GM18907 (cell line): ENCODE measurements at regions not wholly inside any gene's neighbourhood (a gene's known extent, or its start where the extent isn't known, plus 50 kb on each side); places are given as distances from the start of the nearest gene placed in this dataset.
"Not testable (repeated sequence)": the region's sequence is repeated elsewhere in the genome, so short reads cannot be mapped to it uniquely, and the experiment has no call there.

Experiments
- ATAC-seq: cut with Tn5 transposase; IDR thresholded peaks from one replicate; pipeline ENCODE4 v1.9.1; 2021; ENCODE audit warnings: mild to moderate bottlenecking, moderate library complexity; ENCODE audit not compliant: unreplicated experiment

DNA sequence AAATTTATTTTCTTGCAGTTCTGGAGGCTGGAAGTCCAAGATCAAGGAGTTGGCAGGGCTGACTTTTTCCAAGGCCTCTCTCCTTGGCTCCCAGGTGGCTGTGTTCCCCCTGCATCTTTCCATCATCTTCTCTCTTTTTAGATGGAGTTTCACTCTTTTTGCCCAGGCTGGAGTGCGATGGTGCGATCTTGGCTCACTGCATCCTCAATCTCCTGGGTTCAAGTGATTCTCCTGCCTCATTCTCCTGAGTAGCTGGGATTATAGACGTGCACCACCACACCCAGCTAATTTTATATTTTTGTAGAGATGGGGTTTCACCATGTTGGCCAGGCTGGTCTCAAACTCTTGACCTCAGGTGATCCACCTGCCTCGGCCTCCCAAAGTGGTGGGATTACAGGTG lies 411.1 kb downstream of the RPS24 start:
- not testable (repeated sequence) for ATAC-seq

DNA sequence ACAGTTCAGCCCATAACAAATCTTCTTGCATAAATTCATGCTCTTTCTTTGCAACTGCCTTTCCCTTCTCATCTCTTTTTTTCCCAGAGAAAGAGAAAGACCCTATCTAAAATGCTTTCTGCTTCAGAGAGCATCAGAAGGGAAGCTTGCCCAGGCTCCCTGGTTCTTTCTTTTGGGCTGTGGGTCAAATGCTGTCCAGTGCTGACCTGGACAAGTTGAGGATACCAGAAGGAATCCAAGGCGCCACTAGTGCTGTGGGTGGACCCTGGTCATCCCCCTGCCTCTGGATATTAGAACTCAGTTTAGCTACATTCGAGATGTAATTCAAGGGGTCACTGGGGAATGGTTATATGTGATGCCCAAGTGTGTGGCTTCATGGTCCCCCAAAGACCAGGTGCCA lies 411.6 kb downstream of the RPS24 start:
- no peak for ATAC-seq

DNA sequence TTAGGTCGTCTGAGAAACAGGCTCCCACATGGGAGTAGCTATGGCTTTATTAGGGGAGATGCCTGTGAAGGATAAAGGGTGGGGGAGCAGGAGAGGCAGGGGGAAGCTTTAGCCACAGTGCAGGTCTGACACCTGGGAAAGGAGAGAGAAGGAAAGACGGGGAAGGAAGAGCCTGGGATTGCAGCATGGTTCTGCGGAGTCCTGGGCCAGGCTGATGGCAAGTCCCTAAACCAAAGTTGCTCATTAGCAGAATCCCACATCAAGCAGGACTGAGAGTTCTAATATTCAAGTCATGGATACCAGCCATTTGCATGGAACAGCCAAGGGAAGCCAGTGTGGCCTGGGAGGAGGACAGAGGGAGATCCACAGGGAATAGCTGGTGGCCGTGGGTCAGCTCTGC lies 414.8 kb downstream of the RPS24 start:
- no peak for ATAC-seq

DNA sequence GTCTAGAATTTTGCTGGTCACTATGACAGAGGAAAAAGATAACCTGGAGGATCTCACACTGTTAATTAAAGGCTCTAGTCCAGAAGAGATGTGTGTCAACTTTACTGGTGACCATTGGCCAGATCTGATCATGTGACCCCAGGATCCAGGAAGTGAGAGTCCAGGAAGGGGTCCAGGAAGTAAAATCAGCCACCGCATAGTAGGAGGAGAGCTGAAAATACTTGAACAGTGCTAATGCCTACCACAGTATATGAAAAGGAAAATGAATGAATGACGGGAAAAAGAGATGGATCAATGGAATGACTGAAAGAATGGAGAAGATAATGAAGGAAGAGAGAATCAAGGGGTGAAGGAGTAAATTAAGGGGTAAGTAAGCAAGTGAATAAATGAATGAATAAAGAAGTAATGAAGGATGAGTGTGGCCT lies 415.3 kb downstream of the RPS24 start:
- ATAC-seq, result no peak

DNA sequence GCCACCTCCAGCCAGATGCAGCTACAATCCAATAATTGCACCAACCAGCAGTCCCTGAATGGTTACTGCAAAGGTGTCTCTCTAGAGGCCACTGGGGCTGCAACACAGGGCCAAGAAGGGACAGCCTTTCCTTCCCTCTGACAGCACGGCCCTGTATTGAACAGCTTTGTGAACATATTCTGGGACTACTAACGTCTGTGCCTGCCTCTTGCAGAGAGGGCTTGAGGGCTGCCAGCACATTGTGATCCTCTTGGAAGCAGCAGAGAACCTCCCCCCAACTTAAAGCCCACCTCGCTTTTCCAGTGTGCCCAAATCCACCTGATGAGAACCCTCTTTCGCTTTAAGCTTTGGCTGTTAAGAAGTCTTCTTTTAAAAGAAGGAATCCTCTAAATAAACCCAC lies 415.9 kb downstream of the RPS24 start:
- ATAC-seq, result no peak

DNA sequence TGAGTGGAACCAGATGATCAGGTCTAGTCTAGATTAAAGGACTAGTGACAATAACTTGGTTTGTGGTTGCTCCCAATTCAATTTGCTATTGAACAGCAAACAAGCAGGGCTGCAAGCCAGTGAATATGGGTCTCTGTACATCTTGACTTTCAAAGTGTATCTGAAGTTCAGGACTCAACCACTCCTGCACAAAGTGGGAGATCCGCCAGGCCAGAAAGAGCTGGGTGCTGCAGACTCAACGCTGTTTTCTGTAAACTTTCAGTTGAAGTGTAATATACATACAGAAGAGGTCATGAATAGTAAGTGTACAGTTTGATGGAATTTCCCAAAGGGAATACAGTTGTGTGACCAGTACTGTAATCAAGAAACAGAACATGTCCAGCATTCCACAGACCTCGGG lies 416.6 kb downstream of the RPS24 start:
- ATAC-seq, result no peak

DNA sequence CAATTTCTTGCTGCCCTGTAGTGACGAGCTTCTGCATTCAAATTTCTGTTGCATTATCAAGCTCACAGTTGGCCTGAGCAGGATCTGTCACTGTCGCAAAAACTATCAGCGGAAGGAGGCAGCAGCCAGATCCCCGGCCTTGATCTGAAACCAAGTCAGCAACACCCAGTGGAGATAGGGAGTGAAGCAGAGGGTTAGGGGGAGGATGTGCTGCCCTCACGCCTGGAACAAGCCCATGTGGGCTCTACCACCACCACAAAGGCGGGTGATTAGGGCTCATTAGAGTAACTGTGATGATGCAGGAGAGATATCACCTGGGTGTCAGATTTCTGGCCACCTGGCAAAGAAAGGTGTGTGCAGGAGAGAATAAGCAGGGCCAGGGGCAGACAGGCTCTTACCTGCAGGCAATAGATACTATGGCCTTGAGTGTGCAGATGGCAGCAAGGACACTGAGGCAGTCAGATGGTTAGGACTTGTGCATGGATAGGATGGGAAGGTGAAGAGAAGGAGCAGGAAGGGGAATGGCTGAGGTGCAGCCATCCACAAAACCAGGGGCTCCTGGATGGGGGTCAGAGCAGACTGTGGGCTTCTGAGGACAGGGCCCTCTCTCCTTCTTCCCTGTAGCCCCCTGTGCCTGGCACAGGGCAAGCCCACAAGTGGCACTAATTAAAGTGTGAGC lies 417.3 kb downstream of the RPS24 start:
- ATAC-seq, result no peak

DNA sequence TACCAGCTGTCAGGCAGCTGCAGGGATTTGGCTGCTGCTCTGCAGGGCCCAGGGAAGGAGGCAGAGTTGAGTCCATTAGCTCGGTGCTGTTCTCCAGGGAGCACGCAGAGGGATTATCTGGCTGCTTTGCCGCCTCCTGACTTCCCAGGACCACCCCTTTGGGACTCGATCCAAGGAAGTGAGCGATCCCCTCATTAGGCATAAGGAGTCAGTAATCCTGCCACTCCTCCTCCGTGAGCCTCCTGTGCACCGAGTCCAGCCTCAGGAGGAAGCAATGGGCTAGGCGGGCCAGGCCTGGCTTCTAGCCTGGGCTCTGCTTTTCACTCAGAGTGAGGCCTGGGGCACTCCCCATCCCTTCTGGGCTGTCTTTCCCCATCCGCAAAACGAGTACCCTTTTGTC lies 417.9 kb downstream of the RPS24 start:
- ATAC-seq, result no peak

DNA sequence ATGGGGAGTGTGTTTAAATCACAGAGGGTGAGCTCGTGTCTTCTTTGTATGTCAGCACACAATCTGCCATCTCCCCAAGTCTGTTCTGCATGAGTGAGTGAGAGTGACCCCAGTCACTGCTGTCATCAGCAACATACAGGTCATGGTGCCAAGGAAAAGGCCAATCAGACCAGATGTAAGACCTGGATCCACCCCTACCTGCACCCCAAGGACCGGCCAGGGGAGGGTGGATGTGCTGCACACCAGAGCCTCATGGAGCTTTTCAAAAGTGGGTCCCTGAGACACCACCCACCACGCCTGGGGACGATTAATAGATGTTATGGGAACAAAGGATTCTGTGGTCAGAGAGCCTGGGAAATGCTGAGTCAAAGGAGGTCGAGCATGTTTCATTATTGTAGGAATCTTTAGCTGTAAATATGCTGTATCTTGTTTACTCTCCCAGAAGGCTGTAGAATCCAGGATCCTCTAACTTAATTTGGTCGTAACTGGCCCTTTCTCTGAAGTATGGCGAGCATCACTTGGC lies 420.5 kb downstream of the RPS24 start:
- no peak for ATAC-seq

DNA sequence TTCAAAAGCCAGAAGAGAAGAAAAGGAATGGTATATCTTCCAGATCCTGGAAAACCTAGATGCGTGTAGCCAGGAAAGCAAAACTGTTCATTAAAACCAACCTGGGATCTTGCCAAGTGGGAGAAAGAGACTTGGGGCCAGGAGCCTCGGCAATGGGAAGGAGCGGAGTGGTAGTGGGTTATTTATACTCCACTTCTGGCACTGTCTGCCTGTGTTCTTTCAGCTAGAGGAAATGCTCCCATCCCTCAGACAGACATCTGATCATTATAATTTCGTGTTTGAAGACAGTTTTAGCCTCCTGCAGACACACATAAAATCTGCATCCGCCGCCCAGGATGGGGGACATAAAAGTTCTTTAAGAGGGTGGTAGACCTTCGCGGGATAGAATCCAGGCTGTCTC lies 421.6 kb downstream of the RPS24 start:
- no peak for ATAC-seq

DNA sequence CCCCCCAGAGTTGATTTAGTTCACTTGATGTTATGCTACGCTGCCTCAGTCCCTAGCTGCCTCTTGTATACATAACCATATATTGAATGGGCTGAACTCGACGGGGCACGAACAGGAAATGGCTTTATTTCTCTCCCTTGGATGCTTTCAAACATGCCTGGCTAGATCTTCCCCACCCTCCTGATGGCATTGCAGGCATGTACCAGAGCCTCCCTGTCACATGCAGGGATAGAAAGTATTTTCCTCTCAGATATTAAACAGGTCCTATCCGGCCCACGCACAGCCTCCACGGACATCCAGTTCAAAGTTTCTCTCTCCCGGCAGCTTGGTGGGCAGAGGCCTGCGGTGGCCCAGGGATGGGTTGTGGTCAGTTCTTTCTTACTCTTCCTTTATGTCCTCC lies 422.1 kb downstream of the RPS24 start:
- no peak for ATAC-seq

DNA sequence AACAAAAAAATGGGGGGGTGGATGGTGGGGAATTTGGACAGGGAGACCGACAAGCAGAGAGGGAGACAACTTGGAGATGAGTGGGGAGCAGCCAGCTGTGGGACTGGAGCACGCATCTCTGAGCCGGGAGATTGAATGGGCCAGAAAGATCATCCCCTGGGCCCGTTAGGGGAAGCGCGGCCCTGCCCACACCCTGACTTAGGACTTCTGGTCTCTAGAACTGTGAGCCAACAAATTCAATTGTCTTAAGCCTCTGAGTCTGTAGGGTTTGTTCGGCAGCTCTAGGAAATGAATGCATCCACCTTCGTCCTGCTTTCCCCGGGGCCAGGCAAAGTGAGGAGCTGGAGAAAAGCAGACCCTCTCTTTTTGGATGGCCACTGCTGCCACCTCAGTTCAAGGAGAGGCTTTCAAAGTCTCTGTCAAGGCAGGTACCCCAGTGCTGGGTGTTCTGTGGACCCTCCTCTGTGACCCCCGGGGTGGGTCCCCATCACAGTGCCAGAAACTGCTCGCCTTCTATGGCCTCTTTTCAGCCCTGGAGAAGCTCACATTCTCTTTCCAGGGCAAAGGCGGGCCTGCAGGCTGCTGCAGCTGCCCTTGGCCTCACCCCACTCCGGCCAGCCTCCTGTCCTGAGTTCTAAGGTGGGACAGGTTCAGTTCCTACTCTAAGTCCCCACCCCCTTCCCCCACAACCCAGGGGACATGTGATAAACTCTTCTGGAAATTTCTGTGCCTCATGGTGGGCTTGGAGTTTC lies 423.2 kb downstream of the RPS24 start:
- ATAC-seq, result no peak

DNA sequence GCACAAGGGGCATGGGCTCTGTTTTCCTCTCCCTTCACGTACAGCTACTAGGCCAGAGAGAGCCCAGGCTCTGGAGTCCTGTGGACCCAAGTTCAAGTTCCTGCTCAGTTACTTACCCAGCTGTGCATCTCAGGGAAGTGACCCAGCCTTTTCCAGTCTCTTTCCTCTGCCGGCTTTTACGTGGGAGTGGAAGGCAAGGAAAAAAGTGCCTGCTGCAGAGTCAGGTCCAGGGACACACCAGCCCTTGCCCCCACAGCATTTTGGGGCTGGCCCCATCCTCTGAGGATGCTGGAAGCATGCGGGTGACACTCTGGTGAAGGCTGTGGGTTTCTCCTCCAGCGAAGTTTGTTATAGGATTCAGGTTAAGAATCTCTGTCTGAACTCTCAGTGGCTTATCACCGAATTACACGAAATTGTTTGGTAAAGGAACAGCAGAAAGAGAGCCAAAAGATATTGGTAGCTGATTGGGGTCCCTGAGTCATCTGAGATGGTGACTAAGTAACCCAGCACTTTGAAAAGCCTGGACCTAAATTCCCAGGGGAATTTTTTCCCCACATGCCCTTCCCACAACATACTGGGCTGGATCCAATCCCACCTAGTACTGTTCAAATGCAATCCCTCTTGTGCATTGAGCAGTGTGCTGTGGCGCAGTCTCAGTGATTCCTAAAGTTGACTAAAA lies 424.3 kb downstream of the RPS24 start:
- ATAC-seq, result no peak

DNA sequence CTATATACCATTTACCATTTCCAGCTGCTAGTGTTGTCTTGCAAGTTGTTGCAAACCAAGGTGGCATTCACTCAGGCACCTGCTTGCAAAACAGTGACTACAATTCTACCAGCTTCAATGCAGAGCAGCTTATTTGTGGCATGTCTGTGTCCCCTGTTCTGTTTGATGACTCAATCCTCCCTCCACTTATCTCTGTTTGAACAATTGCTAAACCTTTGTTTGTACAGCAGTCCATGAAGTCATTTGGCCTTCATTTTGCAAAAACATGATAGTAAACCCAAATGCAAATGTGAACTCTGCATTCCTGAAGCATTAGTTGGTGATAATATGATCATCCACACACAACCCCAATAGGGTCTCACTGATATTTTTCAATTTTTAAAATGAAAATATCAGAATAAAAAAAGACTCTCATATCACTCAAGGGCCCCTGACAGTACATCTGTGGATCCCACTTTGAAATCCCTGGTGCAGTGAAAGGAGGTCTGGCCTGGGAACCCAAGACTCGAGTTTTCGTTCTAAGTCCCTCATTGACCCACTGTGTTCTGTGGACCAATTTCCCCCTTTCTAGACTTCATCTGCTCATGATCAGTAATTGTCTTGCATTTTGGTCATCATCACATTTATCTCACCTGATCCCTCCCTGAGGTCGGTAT lies 425.4 kb downstream of the RPS24 start:
- ATAC-seq, result no peak

DNA sequence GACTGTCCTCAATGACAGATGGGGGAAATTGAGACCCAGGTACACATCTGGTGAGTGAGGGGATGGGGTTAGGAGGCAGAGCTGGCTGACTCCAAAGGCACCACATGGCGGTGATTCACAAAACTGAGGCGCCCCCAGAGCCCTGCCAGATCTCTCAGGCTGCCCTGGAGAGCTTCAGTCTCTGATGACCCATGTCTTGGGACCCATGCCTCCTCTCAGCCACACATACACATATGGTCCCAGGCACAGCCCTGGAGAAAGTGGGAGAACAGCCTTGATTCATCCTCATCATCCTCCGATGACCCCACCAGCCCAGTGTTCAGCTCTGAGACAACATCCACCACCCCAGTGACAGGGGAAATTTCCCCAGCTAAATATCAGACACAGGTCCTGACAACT lies 426.0 kb downstream of the RPS24 start:
- ATAC-seq, result no peak

DNA sequence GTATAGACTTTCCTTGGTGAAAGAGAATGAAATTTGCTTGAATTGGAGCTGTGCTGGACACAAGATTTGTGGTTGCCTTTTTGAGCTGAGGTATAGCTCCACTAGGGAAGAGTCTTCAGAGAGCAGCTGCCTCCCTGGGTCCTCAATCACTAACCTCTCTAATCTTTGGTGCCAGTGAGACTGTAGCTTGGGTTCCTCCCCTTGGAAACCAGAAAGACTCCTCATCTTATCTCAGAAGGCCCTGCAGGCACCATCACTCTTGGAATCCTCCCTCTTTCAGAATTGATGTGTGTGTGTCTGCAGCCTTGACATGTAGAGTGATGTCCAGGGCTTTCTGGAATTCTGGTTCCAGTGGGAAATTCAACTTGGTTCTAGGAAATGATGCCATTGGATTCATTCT lies 426.5 kb downstream of the RPS24 start:
- ATAC-seq, result no peak

DNA sequence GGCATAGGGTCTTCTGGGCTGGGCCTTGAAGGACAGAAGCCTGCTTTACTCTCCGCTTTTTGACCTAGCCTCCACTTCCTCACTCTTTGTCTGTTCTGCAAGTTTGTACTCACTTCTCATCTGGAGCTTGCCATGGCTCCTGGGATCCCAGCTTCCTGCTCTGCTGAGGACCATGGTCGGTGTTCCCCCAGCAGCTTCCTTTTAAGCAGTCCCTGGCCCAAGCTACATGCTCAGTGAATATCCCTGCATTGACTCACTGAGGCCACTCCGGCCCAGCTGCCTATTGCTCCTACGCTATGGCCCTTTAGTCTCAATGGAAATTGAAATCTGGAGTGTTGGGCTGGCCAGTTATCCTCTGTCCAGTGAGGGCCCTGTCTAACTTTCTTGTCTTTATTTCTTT lies 427.7 kb downstream of the RPS24 start:
- ATAC-seq, result no peak

DNA sequence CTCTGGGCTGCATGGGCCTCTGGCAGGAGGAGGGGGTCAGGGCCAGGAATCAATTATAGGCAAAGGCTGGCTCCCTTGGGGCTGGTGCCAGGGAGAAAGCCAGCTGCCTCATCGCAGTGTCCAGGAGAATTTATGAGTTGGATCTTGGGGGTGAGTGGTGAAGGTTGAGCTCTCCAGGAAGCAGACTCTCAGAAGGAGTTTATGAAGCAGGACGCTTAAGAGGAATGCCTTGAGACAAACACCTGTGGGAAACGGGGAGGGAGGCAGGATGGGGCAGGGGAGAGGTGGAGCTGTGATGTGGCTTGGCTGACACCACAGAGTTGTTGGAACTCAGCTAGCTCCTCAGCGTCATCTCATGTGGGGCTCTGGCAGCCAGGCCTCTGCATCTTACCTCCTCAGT lies 428.5 kb downstream of the RPS24 start:
- ATAC-seq, result no peak

DNA sequence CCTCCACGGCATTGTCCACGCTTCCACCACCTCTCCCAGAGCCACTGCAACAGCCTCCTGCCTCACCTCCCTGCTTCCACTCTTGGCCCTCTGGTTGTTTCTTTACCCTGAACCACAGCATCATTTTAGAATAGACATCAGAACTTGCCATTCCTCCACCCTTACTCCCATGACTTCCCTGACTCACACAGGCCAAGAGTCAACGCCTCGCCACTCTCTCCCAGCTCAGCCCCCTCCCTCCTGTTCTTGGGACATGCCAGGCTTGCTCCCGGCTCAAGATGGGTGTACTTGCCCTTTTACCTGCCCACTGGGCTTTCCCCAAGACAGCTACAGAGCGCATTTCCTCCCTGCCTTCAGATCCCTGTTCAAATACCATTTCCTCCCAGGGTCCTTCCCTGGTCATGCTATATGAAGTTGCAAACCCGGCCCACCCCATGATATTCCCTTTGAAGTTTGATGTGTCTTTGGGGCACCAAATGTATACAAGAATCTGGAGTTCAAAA lies 429.1 kb downstream of the RPS24 start:
- ATAC-seq, result no peak

DNA sequence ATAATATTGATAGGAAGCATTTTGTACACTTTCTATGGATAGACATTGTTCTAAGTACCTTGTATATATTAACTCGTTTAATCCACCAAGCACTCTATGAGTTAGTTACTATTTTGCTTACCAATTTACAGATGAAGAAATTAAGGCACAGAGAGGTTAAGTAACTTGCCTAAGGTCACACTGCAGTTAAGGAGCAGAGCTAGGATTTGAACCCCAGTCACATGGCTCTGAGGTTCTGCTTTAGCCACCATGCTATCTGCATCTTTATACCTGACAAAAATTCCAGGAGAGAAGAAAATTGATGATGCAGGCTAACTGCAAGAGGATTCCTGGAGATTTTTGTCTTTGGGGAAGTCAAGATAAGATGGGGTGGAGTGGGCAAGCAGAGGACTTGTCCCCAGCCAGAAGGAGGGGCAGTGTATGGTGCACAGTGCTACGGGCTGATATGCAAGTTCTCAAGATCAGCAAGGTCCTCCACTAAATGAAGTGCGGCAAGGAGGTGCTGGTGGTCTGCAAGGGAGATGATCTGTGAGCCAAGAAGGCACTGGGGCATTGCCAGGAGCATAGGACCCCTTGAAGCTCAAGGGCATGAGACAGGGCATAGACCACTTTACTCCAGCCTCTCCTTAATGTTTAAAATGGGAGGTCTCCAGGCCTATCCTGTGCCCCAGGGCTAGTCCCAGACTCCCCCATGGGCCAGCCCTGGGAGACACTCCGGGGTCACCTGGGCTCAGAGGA lies 430.6 kb downstream of the RPS24 start:
- no peak for ATAC-seq

DNA sequence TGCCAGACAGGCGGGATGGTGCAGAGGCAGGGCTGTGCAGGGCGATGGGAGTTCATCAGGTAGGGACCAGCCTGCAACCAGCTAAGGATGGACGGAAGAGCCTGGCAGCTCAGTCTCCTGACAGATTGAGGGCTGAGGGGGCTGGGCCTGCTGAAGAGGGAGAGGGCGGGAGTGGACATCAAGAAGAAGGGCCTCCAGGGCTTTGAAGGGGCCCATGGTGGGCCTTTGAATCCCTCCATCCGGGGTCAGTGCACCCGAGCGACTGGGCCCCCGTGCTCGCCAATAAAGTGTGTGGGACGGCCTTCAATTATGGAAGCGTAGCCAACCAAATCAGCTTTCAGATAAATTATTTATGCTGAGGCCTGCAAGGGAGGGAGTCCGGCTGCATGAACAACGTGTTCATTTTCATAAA lies 431.2 kb downstream of the RPS24 start:
- no peak for ATAC-seq
